Stimulated activated CD8-positive, alpha-beta memory T cell treated with anti-CD3 and anti-CD28 coated beads, Interleukin-2, amount 100 ng/mL, for 48 hours (primary cell): ENCODE measurements at regions not wholly inside any gene's neighbourhood (a gene's known extent, or its start where the extent isn't known, plus 50 kb on each side); places are given as distances from the start of the nearest gene placed in this dataset.

Source experiments
- DNase-seq, 2 donors: peaks; one replicate each; pipeline ENCODE4 v3.0.0-alpha.2; 2020; ENCODE audit warnings: low read depth in 2 of 2

- no peak for DNase-seq
Measured at GRCh38 chrY:7240101-7240500, 328.5 kb upstream of the AMELY start.

- no peak for DNase-seq
Measured at GRCh38 chrY:7211971-7212370, 300.4 kb upstream of the AMELY start.

- DNase-seq: no peak
Measured at GRCh38 chrY:7204456-7204855, 292.9 kb upstream of the AMELY start.

- DNase-seq: no peak
Measured at GRCh38 chrY:7182591-7182990, 271.0 kb upstream of the AMELY start.

GRCh38 chrY:7177631-7178030, 266.1 kb upstream of the AMELY start:
- no peak for DNase-seq

GRCh38 chrY:7169475-7169874, 257.9 kb upstream of the AMELY start:
- DNase-seq: no peak

- no peak for DNase-seq
Measured at GRCh38 chrY:7141477-7141876, 229.9 kb upstream of the AMELY start.
